Naive thymus-derived CD4-positive, alpha-beta T cell (primary cell): ENCODE measurements at regions not wholly inside any gene's neighbourhood (a gene's known extent, or its start where the extent isn't known, plus 50 kb on each side); places are given as distances from the start of the nearest gene placed in this dataset.
"Not testable (repeated sequence)": the region's sequence is repeated elsewhere in the genome, so short reads cannot be mapped to it uniquely, and the experiment has no call there.

ENCODE experiments used
- ATAC-seq: fragments of 150-1000 bp; cut with Tn5 transposase; 2 replicates; pipeline ENCODE4 v1.10.0; 2021; ENCODE audit warnings: mild to moderate bottlenecking, moderate library complexity
- CTCF ChIA-PET: fragments of 350-600 bp; sonication (Branson Sonifier 250); formaldehyde crosslinking; loops from one replicate; lab custom pipeline; 2021; ENCODE audit warnings: antibody characterized with exemption; lab: Charles Lee
- POLR2A ChIA-PET: fragments of 350-600 bp; sonication (Branson Sonifier 250); formaldehyde crosslinking; loops from one replicate; lab custom pipeline; 2021; ENCODE audit warnings: antibody characterized with exemption, inconsistent platforms; lab: Charles Lee
- DNase-seq, 9 donors: peaks; one replicate each; pipeline versions ENCODE4 v3.0.0 to v3.0.0-alpha.2; 2020 to 2022; ENCODE audit warnings: mixed read lengths in 1 of 9
- H3K27ac ChIP-seq: one replicate; pipeline ENCODE4 v1.7.0; 2013; ENCODE audit warnings: mild to moderate bottlenecking, low read depth, low read length, moderate library complexity
- H3K27me3 ChIP-seq, 2 donors: one replicate each; pipeline ENCODE4 v1.7.0; 2013; ENCODE audit warnings: low read length in 2 of 2, mild to moderate bottlenecking in 2 of 2, moderate library complexity in 2 of 2; ENCODE audit not compliant: control insufficient read depth in 2 of 2, insufficient read depth in 2 of 2
- H3K36me3 ChIP-seq, 3 experiments: 1 replicate in 2 of 3; 2 replicates in 1 of 3; pipeline ENCODE4 v1.7.0; 2013; ENCODE audit warnings: low read length in 3 of 3, mild to moderate bottlenecking in 3 of 3, moderate library complexity in 1 of 3; ENCODE audit not compliant: insufficient read depth in 3 of 3, control insufficient read depth in 2 of 3
- H3K4me1 ChIP-seq, 2 donors: one replicate each; pipeline ENCODE4 v1.7.0; 2013; ENCODE audit warnings: low read length in 2 of 2, mild to moderate bottlenecking in 2 of 2, moderate library complexity in 1 of 2; ENCODE audit not compliant: control insufficient read depth in 2 of 2, insufficient read depth in 2 of 2
- H3K4me3 ChIP-seq: 2 replicates; pipeline ENCODE4 v1.7.0; 2013; ENCODE audit warnings: mild to moderate bottlenecking, low read length
- H3K9me3 ChIP-seq, 3 experiments: 1 replicate in 2 of 3; 2 replicates in 1 of 3; pipeline ENCODE4 v1.7.0; 2013; ENCODE audit warnings: low read length in 3 of 3; ENCODE audit not compliant: control insufficient read depth in 2 of 3
- H3K27ac Mint-ChIP-seq, 9 donors: one replicate each; pipeline ENCODE4 v1.8.0; 2020 to 2022; ENCODE audit warnings: mixed read lengths in 9 of 9, mild to moderate bottlenecking in 8 of 9, moderate library complexity in 5 of 9, inconsistent platforms in 2 of 9
- H3K27me3 Mint-ChIP-seq, 5 donors: one replicate each; pipeline ENCODE4 v1.8.0; 2021 to 2022; ENCODE audit warnings: mixed read lengths in 5 of 5, mild to moderate bottlenecking in 1 of 5
- H3K36me3 Mint-ChIP-seq, 5 donors: one replicate each; pipeline ENCODE4 v1.8.0; 2020 to 2022; ENCODE audit warnings: mixed read lengths in 5 of 5, mild to moderate bottlenecking in 3 of 5, inconsistent platforms in 1 of 5
- H3K4me1 Mint-ChIP-seq, 7 donors: one replicate each; pipeline ENCODE4 v1.8.0; 2020 to 2022; ENCODE audit warnings: mixed read lengths in 7 of 7, mild to moderate bottlenecking in 3 of 7, inconsistent platforms in 1 of 7
- H3K4me3 Mint-ChIP-seq, 10 donors: one replicate each; pipeline ENCODE4 v1.8.0; 2020 to 2022; ENCODE audit warnings: mild to moderate bottlenecking in 10 of 10, mixed read lengths in 10 of 10, moderate library complexity in 6 of 10, inconsistent platforms in 2 of 10
- H3K9me3 Mint-ChIP-seq, 11 donors: one replicate each; pipeline ENCODE4 v1.8.0; 2020 to 2022; ENCODE audit warnings: mixed read lengths in 11 of 11, mild to moderate bottlenecking in 4 of 11, inconsistent platforms in 1 of 11, moderate library complexity in 1 of 11
- intact Hi-C, 2 donors: fragments of 100-400 bp; cut with micrococcal nuclease; formaldehyde crosslinking; loops; one replicate each; pipeline ENCODE4 v1.15.1; 2023

DNA sequence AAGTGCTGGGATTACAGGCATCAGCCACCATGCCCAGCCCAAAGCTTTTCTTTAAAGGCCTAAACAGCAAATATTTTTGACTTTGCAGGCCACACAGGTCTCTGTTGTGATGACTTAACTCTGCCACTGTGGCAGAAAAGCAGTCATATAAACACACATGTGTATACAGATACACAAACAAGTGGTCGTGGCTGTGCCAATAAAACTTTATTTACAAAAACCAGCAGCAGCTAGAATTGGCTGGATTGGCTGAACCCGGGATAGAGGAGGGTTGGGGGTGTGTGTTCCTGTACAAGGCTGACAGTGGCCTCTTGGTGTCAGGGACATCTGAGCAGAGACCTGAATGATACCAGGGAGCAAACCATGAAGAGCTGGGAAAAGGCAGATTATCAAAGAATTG, 95.6 kb downstream of the NCOR2 start:
- Histone ChIP-seq H3K4me3 (no peak overlapping the region), H3K27me3 (no peaks in the 10 kb centered on the region), H3K9me3 (peaks cover 0 to 19% (median 0%) of the 10 kb centered on the region in 3 experiments), H3K27ac (no peak overlapping the region), H3K4me1 (peaks cover 3% of the 10 kb centered on the region in 2 donors), H3K36me3 (peaks cover 0 to 68% (median 0%) of the 10 kb centered on the region in 3 experiments)
- POLR2A ChIA-PET = no interaction called here
- ATAC-seq (no peak), DNase-seq (no peak)
- CTCF ChIA-PET = no interaction called here
- intact Hi-C loops = no loop called here
- Mint-ChIP-seq H3K4me3 (no peak overlapping the region), H3K36me3 (peaks cover 14 to 82% (median 60%) of the 10 kb centered on the region in 5 donors), H3K27me3 (no peaks in the 10 kb centered on the region), H3K4me1 (peaks cover 0 to 17% (median 9%) of the 10 kb centered on the region in 7 donors), H3K27ac (no peak overlapping the region), H3K9me3 (peaks cover 3 to 25% (median 9%) of the 10 kb centered on the region in 11 donors)

DNA sequence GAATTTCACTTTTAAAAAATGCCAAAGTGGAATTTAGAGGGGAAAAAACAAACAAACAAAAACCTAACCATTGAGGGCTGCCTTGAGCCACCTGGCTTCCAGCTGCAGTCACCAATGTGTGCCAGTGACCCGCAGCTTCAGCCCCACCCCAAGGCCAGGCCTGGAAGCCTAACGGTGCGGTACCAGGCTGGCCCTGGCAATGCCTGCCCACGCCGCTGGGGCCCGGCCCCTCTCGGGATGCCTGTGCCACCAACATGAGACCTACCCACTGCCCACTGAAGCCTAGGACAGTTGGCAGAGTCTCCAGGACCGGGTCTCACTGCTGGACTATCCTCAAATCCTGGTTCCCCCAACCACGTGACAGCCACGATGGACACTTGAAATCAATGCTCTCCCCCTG, 96.6 kb downstream of the NCOR2 start:
- intact Hi-C loops = no loop called here
- H3K27me3 Mint-ChIP-seq = no peaks in the 10 kb centered on the region
- H3K4me3 ChIP-seq = no peak overlapping the region
- H3K27ac ChIP-seq = no peak overlapping the region
- DNase-seq (no peak), ATAC-seq (no peak)
- ChIA-PET POLR2A (no interaction called here), CTCF (no interaction called here)
- peaks cover 3 to 25% (median 9%) of the 10 kb centered on the region in 11 donors for H3K9me3 Mint-ChIP-seq
- peak overlapping the region in 1 of 10 donors; percentile 11 for H3K4me3 Mint-ChIP-seq
- H3K27me3 ChIP-seq = no peaks in the 10 kb centered on the region
- peaks cover 0 to 19% (median 0%) of the 10 kb centered on the region in 3 experiments for H3K9me3 ChIP-seq
- peak overlapping the region in 2 of 9 donors; percentile 60 to 82 for H3K27ac Mint-ChIP-seq
- H3K4me1 ChIP-seq = peaks cover 11 to 12% of the 10 kb centered on the region in 2 donors
- peaks cover 0 to 28% (median 18%) of the 10 kb centered on the region in 7 donors for H3K4me1 Mint-ChIP-seq
- H3K36me3 ChIP-seq = peaks cover 0 to 58% (median 0%) of the 10 kb centered on the region in 3 experiments
- H3K36me3 Mint-ChIP-seq = peaks cover 9 to 79% (median 52%) of the 10 kb centered on the region in 5 donors

DNA sequence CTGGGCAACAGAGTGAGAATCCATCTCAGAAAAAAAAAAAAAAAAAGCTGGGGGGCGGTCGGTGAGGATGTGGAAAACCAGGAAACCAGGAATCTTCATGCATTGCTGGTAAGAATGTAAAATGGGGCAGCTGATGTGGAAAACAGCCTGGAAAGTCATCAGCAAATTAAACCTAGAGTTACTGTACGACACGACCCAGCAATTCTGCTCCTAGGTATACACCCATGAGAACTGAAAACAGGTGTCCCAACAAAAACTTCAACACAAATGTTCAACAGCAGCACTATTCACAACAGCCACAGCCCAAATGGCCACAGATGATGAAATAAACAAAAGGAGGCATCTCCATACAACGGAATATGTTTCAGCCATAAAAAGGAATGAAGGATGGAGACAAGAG, 97.3 kb downstream of the NCOR2 start:
- Histone ChIP-seq H3K27me3 (no peaks in the 10 kb centered on the region), H3K27ac (no peak overlapping the region), H3K9me3 (peaks cover 0 to 19% (median 0%) of the 10 kb centered on the region in 3 experiments), H3K36me3 (peaks cover 0 to 52% (median 0%) of the 10 kb centered on the region in 3 experiments), H3K4me1 (peaks cover 18% of the 10 kb centered on the region in 2 donors), H3K4me3 (no peak overlapping the region)
- intact Hi-C loops = no loop called here
- Mint-ChIP-seq H3K27ac (peak overlapping the region in 3 of 9 donors; percentile 4 to 56 (median 6)), H3K27me3 (no peaks in the 10 kb centered on the region), H3K4me3 (no peak overlapping the region), H3K4me1 (peaks cover 0 to 31% (median 20%) of the 10 kb centered on the region in 7 donors), H3K36me3 (peaks cover 9 to 79% (median 52%) of the 10 kb centered on the region in 5 donors), H3K9me3 (peaks cover 3 to 25% (median 9%) of the 10 kb centered on the region in 11 donors)
- ChIA-PET POLR2A (no interaction called here), CTCF (interaction anchor here (0.6 kb wide), 1 partner anchor 140 kb away, joined by 3 read pairs; no protein-coding TSS in a partner anchor)
- ATAC-seq = no peak
- DNase-seq = no peak

DNA sequence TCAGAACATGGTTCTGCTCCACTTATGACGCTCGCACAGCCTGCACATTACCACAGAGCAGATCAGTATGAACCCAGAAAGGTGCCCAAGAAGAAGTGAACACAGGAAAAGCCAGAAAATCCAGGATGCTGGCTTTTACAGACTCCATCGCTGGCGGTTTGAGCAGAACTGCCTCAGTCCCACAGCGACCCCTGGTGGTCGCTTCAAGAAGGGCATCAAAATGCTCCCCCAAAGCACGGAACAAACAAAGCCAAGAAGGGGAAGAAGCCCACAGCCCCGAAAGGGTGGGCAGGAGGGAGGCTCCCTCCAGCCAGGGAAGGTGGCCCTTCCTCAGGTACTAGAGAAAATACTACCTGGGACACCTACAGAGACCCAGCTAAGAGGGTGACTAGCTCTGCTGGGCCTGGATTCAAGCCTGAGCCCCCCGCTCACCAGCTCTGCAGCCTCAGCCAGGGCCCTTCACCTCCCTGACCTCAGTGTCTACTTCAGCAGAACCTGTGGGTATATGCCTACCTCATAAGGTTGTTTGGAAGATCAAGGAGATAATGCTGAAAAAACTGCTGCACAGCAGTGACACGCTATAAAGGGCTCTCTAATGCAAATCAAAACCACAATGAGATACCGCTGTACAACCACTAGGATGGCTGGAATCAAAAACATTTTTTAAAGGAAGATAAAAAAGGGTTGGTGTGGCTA, 98.1 kb downstream of the NCOR2 start:
- H3K36me3 Mint-ChIP-seq = peaks cover 14 to 80% (median 54%) of the 10 kb centered on the region in 5 donors
- Histone ChIP-seq H3K9me3 (peaks cover 0 to 25% (median 0%) of the 10 kb centered on the region in 3 experiments), H3K27ac (no peak overlapping the region), H3K27me3 (no peaks in the 10 kb centered on the region), H3K4me1 (peaks cover 18 to 26% of the 10 kb centered on the region in 2 donors), H3K4me3 (no peak overlapping the region), H3K36me3 (peaks cover 0 to 52% (median 0%) of the 10 kb centered on the region in 3 experiments)
- H3K9me3 Mint-ChIP-seq = peaks cover 3 to 29% (median 12%) of the 10 kb centered on the region in 11 donors
- H3K4me1 Mint-ChIP-seq = peaks cover 0 to 39% (median 25%) of the 10 kb centered on the region in 7 donors
- intact Hi-C loops = loop anchor here in 1 of 2 donors (5.0 kb wide), 2 partner anchors 77 to 432 kb away; no protein-coding TSS in a partner anchor
- DNase-seq (no peak), ATAC-seq (no peak)
- ChIA-PET CTCF (interaction anchor here (0.7 kb wide), 1 partner anchor 738 kb away, joined by 3 read pairs; no protein-coding TSS in a partner anchor), POLR2A (no interaction called here)
- no peaks in the 10 kb centered on the region for H3K27me3 Mint-ChIP-seq
- peak overlapping the region in 1 of 10 donors; percentile 16 for H3K4me3 Mint-ChIP-seq
- peak overlapping the region in 5 of 9 donors; percentile 36 to 87 (median 61) for H3K27ac Mint-ChIP-seq

DNA sequence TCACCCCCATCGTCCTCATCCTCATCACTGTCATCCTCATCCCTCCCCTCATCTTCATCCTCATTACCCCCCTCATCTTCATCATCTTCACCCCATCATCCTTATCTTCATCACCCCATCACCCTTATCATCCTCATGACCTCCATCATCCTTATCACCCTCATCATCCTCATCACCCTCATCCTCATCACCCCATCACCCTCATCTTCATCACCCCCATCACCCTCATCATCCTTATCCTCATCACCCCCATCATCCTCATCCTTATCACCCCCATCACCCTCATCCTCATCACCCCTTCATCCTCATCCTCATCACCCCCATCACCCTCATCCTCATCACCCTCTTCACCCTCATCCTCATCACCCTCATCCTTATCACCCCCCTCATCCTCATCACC, 99.9 kb downstream of the NCOR2 start:
- peaks cover 0 to 20% (median 4%) of the 10 kb centered on the region in 11 donors for H3K9me3 Mint-ChIP-seq
- DNase-seq, ATAC-seq, H3K27ac ChIP-seq, H3K27me3 ChIP-seq, CTCF ChIA-PET, H3K27me3 Mint-ChIP-seq, POLR2A ChIA-PET, H3K4me3 ChIP-seq: not testable (repeated sequence)
- peaks cover 0 to 46% (median 37%) of the 10 kb centered on the region in 7 donors for H3K4me1 Mint-ChIP-seq
- H3K27ac Mint-ChIP-seq = peak overlapping the region in 3 of 9 donors; percentile 21 to 82 (median 25)
- Histone ChIP-seq H3K36me3 (peaks cover 0 to 37% (median 0%) of the 10 kb centered on the region in 3 experiments), H3K9me3 (peaks cover 0 to 13% (median 0%) of the 10 kb centered on the region in 3 experiments), H3K4me1 (peaks cover 18 to 27% of the 10 kb centered on the region in 2 donors)
- peak overlapping the region in 3 of 10 donors; percentile 35 to 75 (median 61) for H3K4me3 Mint-ChIP-seq
- intact Hi-C loops = loop anchor here (2.0 to 5.0 kb wide), 3 partner anchors 75 to 430 kb away; no protein-coding TSS in a partner anchor
- H3K36me3 Mint-ChIP-seq = peaks cover 8 to 68% (median 45%) of the 10 kb centered on the region in 5 donors

DNA sequence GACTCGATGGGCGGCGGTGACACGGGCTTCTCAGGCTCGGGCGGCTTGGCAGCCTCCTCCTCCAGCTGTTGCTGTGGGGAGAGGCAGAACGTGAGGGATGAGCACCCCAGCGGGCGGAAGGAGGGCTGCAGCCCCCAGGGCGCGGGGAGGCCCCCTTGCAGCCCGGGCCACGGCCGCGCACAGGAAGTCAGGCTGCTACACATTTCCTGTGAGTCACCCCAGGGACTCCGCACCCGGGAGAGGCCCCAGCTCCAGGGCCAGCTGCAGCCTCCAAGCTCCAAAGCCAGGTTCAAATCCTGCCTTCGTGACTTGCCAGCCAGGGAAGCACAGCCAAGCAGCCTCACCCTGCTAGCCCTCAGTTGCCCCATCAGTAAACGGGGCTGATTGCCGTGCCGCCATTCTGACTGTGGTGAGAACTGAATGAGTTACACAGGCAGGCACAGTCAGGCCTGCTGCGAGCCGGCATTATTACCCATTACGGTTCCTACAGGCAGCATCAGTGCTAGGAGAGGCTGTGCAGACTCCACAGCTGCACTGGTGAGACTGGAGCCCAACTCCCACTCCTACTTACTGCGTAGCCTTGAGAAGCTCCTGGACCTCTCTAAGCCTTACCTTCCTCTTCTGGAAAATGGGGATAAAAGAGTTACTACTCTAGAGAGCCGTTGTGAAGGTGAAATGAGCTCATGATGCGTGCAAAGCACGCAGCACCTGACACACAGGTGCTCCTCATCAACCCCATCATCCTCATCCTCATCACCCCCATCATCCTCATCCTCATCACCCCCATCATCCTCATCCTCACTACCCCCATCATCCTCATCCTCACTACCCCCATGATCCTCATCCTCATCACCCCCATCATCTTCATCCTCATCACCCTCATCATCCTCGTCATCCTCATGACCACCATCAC, 100.9 kb downstream of the NCOR2 start:
- Histone ChIP-seq H3K36me3 (peaks cover 0 to 31% (median 0%) of the 10 kb centered on the region in 3 experiments), H3K4me1 (peaks cover 18 to 27% of the 10 kb centered on the region in 2 donors), H3K27ac (peak overlapping the region; percentile 58), H3K4me3 (peak overlapping the region; percentile 63), H3K9me3 (peaks cover 0 to 12% (median 0%) of the 10 kb centered on the region in 3 experiments), H3K27me3 (no peaks in the 10 kb centered on the region)
- CTCF ChIA-PET = interaction anchor here (1.0 kb wide), 1 partner anchor 89 kb away, joined by 3 read pairs; no protein-coding TSS in a partner anchor
- H3K4me3 Mint-ChIP-seq = peak overlapping the region; percentile 48 to 85 (median 74)
- peaks cover 8 to 59% (median 35%) of the 10 kb centered on the region in 5 donors for H3K36me3 Mint-ChIP-seq
- peaks cover 0 to 20% (median 4%) of the 10 kb centered on the region in 11 donors for H3K9me3 Mint-ChIP-seq
- no peaks in the 10 kb centered on the region for H3K27me3 Mint-ChIP-seq
- peaks cover 0 to 46% (median 37%) of the 10 kb centered on the region in 7 donors for H3K4me1 Mint-ChIP-seq
- peak overlapping the region; percentile 73 to 93 (median 82) for H3K27ac Mint-ChIP-seq
- DNase-seq = peak; percentile 76 to 91 (median 83)
- ATAC-seq = peak; percentile 98
- POLR2A ChIA-PET = interaction anchor here (0.6 to 1.2 kb wide), 5 partner anchors 9 to 27 kb away, joined by 3 read pairs; no protein-coding TSS in a partner anchor
- intact Hi-C loops = loop anchor here (1.0 to 5.0 kb wide), 8 partner anchors 9 to 429 kb away; partner anchors contain the start of gene NCOR2 (in 1 of the 2)
